Gastrocnemius medialis (tissue), 4 donors: ENCODE measurements at regions not wholly inside any gene's neighbourhood (a gene's known extent, or its start where the extent isn't known, plus 50 kb on each side); places are given as distances from the start of the nearest gene placed in this dataset.

Experiments
- CTCF ChIP-seq, 5 experiments: fragments of 450-650 bp in 3 of 5; fragments of 200-600 bp in 2 of 5; sonication (generic) in 2 of 5; IDR thresholded peaks in 4 of 5; conservative IDR thresholded peaks in 1 of 5; 1 replicate in 4 of 5; 2 replicates in 1 of 5; pipeline ENCODE4 v1.5.1; 2016 to 2019; ENCODE audit warnings: antibody characterized with exemption in 5 of 5, mild to moderate bottlenecking in 3 of 5, moderate library complexity in 3 of 5
- POLR2A ChIP-seq, 2 donors: fragments of 450-650 bp; IDR thresholded peaks; one replicate each; pipeline ENCODE4 v1.6.1; 2017; ENCODE audit warnings: antibody characterized with exemption in 2 of 2, mild to moderate bottlenecking in 2 of 2, moderate library complexity in 2 of 2

- no peak for TF ChIP-seq CTCF (IDR thresholded peaks at IDR 0.05 in 4 of 5, conservative IDR thresholded peaks at IDR 0.05 in 1 of 5)
- no peak for TF ChIP-seq POLR2A (IDR thresholded peaks at IDR 0.05)
Measured at GRCh38 chr14:105890474-105891220, 364.3 kb downstream of the TMEM121 start.
